ENCODE measurements at regions not wholly inside any gene's neighbourhood (a gene's known extent, or its start where the extent isn't known, plus 50 kb on each side); places are given as distances from the start of the nearest gene placed in this dataset.

- peak; percentile 75 for DNase-seq (ENCODE audit: low read depth)
Observed at GRCh38 chr17:81345228-81346089, 49.8 kb upstream of the BAHCC1 start.
